HepG2 (cell line): ENCODE measurements at regions not wholly inside any gene's neighbourhood (a gene's known extent, or its start where the extent isn't known, plus 50 kb on each side); places are given as distances from the start of the nearest gene placed in this dataset.

Experiments
- ATAC-seq: fragments of 200-7000 bp; cut with Tn5 transposase; 3 replicates; pipeline ENCODE4 v1.9.1; 2020; ENCODE audit warnings: mild to moderate bottlenecking, moderate library complexity
- BruUV-seq: library from RNA; stranded (reverse); fragments of 400-500 nt; replicated peaks from 2 replicates; lab custom pipeline; 2021; lab: Mats Ljungman, UMichigan
- CTCF ChIA-PET: fragments of 300-600 bp; formaldehyde crosslinking; extraction: SDS; loops from one replicate; lab custom pipeline; 2021; ENCODE audit warnings: low total read pairs, inconsistent platforms, low intra/inter-chr PET ratio; lab: Yijun Ruan, JAX
- POLR2A ChIA-PET: fragments of 350-600 bp; sonication (Branson Sonifier 250); formaldehyde crosslinking; loops from one replicate; lab custom pipeline; 2020; ENCODE audit warnings: antibody characterized with exemption, inconsistent platforms; lab: Yijun Ruan, JAX
- DNase-seq: peaks from one replicate; pipeline ENCODE4 v3.0.0-alpha.2; 2015; ENCODE audit warnings: low spot score
- FAIRE-seq: peaks from 3 replicates; lab custom pipeline; 2011; peaks lifted over from hg19 to GRCh38; lab: Jason Lieb, UNC
- H2AFZ ChIP-seq: one replicate; pipeline ENCODE4 v1.6.1; 2011; ENCODE audit warnings: low read length, inconsistent platforms
- H3K27ac ChIP-seq: fragments of 300-600 bp; 3 replicates; pipeline ENCODE4 v1.8.0; 2011; ENCODE audit warnings: mixed run types, mild to moderate bottlenecking, mixed read lengths, low read length, inconsistent platforms; ENCODE audit not compliant: insufficient read depth; ENCODE audit errors: extremely low read length
- H3K27me3 ChIP-seq, 2 experiments: fragments of 200-600 bp in 1 of 2; 2 replicates in 1 of 2; 3 replicates in 1 of 2; pipeline versions ENCODE4 v1.6.0 to v1.8.0; 2011; ENCODE audit warnings: low read length in 2 of 2, mild to moderate bottlenecking in 2 of 2, moderate library complexity in 2 of 2, inconsistent platforms in 1 of 2; ENCODE audit not compliant: insufficient read depth in 2 of 2, control insufficient read depth in 1 of 2
- H3K36me3 ChIP-seq, 2 experiments: fragments of 200-600 bp in 1 of 2; replicated peaks in 1 of 2; 2 replicates in 1 of 2; 3 replicates in 1 of 2; pipeline versions ENCODE4 v1.5.1 to v1.8.0; 2011; ENCODE audit warnings: low read length in 2 of 2, inconsistent platforms in 1 of 2; ENCODE audit not compliant: insufficient read depth in 2 of 2, control insufficient read depth in 1 of 2
- H3K4me1 ChIP-seq: 2 replicates; pipeline ENCODE4 v1.5.1; 2012; ENCODE audit warnings: low read length, inconsistent platforms; ENCODE audit not compliant: insufficient read depth
- H3K4me2 ChIP-seq: 2 replicates; pipeline ENCODE4 v1.6.0; 2011; ENCODE audit warnings: low read depth, low read length, inconsistent platforms
- H3K4me3 ChIP-seq, 3 experiments: fragments of 200-600 bp in 1 of 3; sonication (generic), shearing (Covaris generic) in 1 of 3; replicated peaks in 1 of 3; 2 replicates each; pipeline ENCODE4 v1.5.1; 2011 to 2016; ENCODE audit warnings: low read length in 3 of 3, inconsistent platforms in 2 of 3, low read depth in 2 of 3, mild to moderate bottlenecking in 2 of 3, control low read depth in 1 of 3, mixed read lengths in 1 of 3; ENCODE audit not compliant: insufficient read depth in 1 of 3
- H3K79me2 ChIP-seq: one replicate; pipeline ENCODE4 v1.6.1; 2011; ENCODE audit warnings: low read length, inconsistent platforms; ENCODE audit not compliant: insufficient read depth
- H3K9ac ChIP-seq: 2 replicates; pipeline ENCODE4 v1.6.0; 2011; ENCODE audit warnings: mild to moderate bottlenecking, low read depth, low read length, inconsistent platforms; ENCODE audit not compliant: insufficient read depth
- H3K9me3 ChIP-seq: 2 replicates; pipeline ENCODE4 v1.5.1; 2012; ENCODE audit warnings: mild to moderate bottlenecking, low read length
- H4K20me1 ChIP-seq: 2 replicates; pipeline ENCODE4 v1.6.0; 2011; ENCODE audit warnings: inconsistent platforms, mild to moderate bottlenecking, low read length, moderate library complexity; ENCODE audit not compliant: insufficient read depth
- SRSF4 ChIP-seq: fragments of 200-400 bp; formaldehyde crosslinking; IDR thresholded peaks from one replicate; pipeline ENCODE4 v1.6.1; 2018; ENCODE audit warnings: mild to moderate bottlenecking, low read depth, low read length, moderate library complexity; ENCODE audit not compliant: poor library complexity, severe bottlenecking
- ZNF20 ChIP-seq: sonication (generic); formaldehyde crosslinking; IDR thresholded peaks from 2 replicates; pipeline ENCODE4 v1.4.0; 2020; ENCODE audit warnings: mild to moderate bottlenecking, moderate library complexity, missing genetic modification reagents
- WGBS: methylation state at CpG from one replicate; pipeline ENCODE4 v1.1.6; 2017; ENCODE audit warnings: low lambda C conversion rate; 5-methylcytosine and 5-hydroxymethylcytosine counted together
- in situ Hi-C: cut with HindIII; loops from 2 replicates; pipeline ENCODE4 v1.10.0; 2017; ENCODE audit warnings: low pct_unique_long_range_greater_than_20kb; ENCODE audit not compliant: extremely low pct_ligation_motif_present
- intact Hi-C: fragments of 100-400 bp; cut with micrococcal nuclease; formaldehyde crosslinking; loops from one replicate; pipeline ENCODE4 v1.10.0; 2022; ENCODE audit not compliant: unreplicated experiment
- TF ChIP-seq, protein P1 (sequence below): sonication (generic); formaldehyde crosslinking; IDR thresholded peaks from 2 replicates; pipeline ENCODE4 v1.5.1; 2020; ENCODE audit warnings: mild to moderate bottlenecking, missing genetic modification reagents, moderate library complexity
- TF ChIP-seq, protein P2 (sequence below): IDR thresholded peaks from 2 replicates; pipeline ENCODE4 v1.6.1; 2016; ENCODE audit warnings: low read depth, missing genetic modification reagents, missing compliant biosample characterization

DNA sequence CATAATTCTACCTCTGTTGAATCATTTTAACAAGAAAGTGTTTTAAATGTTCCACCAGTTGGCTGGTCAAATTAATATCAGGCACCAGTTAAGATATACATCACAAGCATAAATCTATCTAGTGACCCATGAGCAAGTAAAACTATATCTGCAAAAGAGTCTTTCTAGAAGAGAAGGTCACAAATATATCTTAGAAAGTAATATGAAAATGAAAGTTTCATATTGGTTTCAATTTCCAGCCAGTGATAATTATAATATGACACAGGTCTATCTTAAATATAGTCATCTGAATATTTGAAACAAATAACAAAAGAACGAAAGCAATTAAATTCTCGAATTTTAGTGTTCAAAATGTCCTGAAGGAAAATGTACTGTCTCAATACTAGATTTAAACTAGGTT, 282.5 kb upstream of the KYNU start:
- 37% methylated on average over 2 of the region's 2 CpGs for WGBS
- BruUV-seq = no TSS peak
- H4K20me1 ChIP-seq = no peaks in the 10 kb centered on the region
- no peak overlapping the region for H3K4me3 ChIP-seq
- H2AFZ ChIP-seq = no peak overlapping the region
- H3K9ac ChIP-seq = no peak overlapping the region
- ATAC-seq (no peak), DNase-seq (no peak), FAIRE-seq (no peak)
- TF ChIP-seq SRSF4 = no peak
- TF ChIP-seq, protein P1, sequence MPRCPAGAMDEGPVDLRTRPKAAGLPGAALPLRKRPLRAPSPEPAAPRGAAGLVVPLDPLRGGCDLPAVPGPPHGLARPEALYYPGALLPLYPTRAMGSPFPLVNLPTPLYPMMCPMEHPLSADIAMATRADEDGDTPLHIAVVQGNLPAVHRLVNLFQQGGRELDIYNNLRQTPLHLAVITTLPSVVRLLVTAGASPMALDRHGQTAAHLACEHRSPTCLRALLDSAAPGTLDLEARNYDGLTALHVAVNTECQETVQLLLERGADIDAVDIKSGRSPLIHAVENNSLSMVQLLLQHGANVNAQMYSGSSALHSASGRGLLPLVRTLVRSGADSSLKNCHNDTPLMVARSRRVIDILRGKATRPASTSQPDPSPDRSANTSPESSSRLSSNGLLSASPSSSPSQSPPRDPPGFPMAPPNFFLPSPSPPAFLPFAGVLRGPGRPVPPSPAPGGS (CRISPR knock-in tag) = no peak
- TF ChIP-seq ZNF20 (CRISPR knock-in tag) = no peak
- TF ChIP-seq, protein P2, sequence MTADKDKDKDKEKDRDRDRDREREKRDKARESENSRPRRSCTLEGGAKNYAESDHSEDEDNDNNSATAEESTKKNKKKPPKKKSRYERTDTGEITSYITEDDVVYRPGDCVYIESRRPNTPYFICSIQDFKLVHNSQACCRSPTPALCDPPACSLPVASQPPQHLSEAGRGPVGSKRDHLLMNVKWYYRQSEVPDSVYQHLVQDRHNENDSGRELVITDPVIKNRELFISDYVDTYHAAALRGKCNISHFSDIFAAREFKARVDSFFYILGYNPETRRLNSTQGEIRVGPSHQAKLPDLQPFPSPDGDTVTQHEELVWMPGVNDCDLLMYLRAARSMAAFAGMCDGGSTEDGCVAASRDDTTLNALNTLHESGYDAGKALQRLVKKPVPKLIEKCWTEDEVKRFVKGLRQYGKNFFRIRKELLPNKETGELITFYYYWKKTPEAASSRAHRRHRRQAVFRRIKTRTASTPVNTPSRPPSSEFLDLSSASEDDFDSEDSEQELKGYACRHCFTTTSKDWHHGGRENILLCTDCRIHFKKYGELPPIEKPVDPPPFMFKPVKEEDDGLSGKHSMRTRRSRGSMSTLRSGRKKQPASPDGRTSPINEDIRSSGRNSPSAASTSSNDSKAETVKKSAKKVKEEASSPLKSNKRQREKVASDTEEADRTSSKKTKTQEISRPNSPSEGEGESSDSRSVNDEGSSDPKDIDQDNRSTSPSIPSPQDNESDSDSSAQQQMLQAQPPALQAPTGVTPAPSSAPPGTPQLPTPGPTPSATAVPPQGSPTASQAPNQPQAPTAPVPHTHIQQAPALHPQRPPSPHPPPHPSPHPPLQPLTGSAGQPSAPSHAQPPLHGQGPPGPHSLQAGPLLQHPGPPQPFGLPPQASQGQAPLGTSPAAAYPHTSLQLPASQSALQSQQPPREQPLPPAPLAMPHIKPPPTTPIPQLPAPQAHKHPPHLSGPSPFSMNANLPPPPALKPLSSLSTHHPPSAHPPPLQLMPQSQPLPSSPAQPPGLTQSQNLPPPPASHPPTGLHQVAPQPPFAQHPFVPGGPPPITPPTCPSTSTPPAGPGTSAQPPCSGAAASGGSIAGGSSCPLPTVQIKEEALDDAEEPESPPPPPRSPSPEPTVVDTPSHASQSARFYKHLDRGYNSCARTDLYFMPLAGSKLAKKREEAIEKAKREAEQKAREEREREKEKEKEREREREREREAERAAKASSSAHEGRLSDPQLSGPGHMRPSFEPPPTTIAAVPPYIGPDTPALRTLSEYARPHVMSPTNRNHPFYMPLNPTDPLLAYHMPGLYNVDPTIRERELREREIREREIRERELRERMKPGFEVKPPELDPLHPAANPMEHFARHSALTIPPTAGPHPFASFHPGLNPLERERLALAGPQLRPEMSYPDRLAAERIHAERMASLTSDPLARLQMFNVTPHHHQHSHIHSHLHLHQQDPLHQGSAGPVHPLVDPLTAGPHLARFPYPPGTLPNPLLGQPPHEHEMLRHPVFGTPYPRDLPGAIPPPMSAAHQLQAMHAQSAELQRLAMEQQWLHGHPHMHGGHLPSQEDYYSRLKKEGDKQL (CRISPR knock-in tag) = no peak
- H3K36me3 ChIP-seq = no peaks in the 10 kb centered on the region
- no peaks in the 10 kb centered on the region for H3K79me2 ChIP-seq
- ChIA-PET POLR2A (no interaction called here), CTCF (no interaction called here)
- in situ Hi-C loops = no loop called here
- no peaks in the 10 kb centered on the region for H3K9me3 ChIP-seq
- intact Hi-C loops = no loop called here
- peaks cover 6% of the 10 kb centered on the region; the same call in 1 of the 2 replicates for H3K4me1 ChIP-seq
- no peak overlapping the region for H3K27ac ChIP-seq
- no peak overlapping the region for H3K4me2 ChIP-seq
- no peaks in the 10 kb centered on the region for H3K27me3 ChIP-seq
